Upper lobe of right lung (tissue), 1 donor: ENCODE measurements at regions not wholly inside any gene's neighbourhood (a gene's known extent, or its start where the extent isn't known, plus 50 kb on each side); places are given as distances from the start of the nearest gene placed in this dataset.

Experiments used
- ATAC-seq: fragments of 200-7000 bp; cut with Tn5 transposase; one replicate; pipeline ENCODE4 v1.9.1; 2020; ENCODE audit warnings: mild to moderate bottlenecking, moderate library complexity
- DNase-seq: peaks from one replicate; pipeline ENCODE4 v3.0.0-alpha.2; 2020
- H3K27ac ChIP-seq: fragments of 200-600 bp; one replicate; pipeline ENCODE4 v1.8.0; 2022
- H3K27me3 ChIP-seq: fragments of 200-600 bp; one replicate; pipeline ENCODE4 v1.8.0; 2022; ENCODE audit warnings: mild to moderate bottlenecking
- H3K36me3 ChIP-seq: fragments of 200-600 bp; one replicate; pipeline ENCODE4 v1.8.0; 2022
- H3K4me1 ChIP-seq: fragments of 200-600 bp; one replicate; pipeline ENCODE4 v1.8.0; 2022
- H3K4me3 ChIP-seq: fragments of 200-600 bp; one replicate; pipeline ENCODE4 v1.8.0; 2022; ENCODE audit warnings: mild to moderate bottlenecking
- H3K9me3 ChIP-seq: fragments of 200-600 bp; one replicate; pipeline ENCODE4 v1.8.0; 2022
- CTCF ChIP-seq: fragments of 200-600 bp; IDR thresholded peaks from one replicate; pipeline ENCODE4 v1.8.0; 2022; ENCODE audit warnings: antibody characterized with exemption
- intact Hi-C: fragments of 100-400 bp; cut with DNase I; formaldehyde crosslinking; loops from one replicate; pipeline ENCODE4 v1.11.0; 2022
- donor health status: DM: no; HTN: yes; CAD: no; lungs with severe emphysema.

GRCh38 chrX:124791492-124792095 lies 445.2 kb downstream of the SH2D1A start:
- no peaks in the 10 kb centered on the region for H3K27me3 ChIP-seq
- no peaks in the 10 kb centered on the region for H3K4me1 ChIP-seq
- intact Hi-C loops: no loop called here
- H3K4me3 ChIP-seq: no peak overlapping the region
- DNase-seq (no peak), ATAC-seq (no peak)
- no peaks in the 10 kb centered on the region for H3K36me3 ChIP-seq
- no peak for TF ChIP-seq CTCF
- no peaks in the 10 kb centered on the region for H3K9me3 ChIP-seq
- no peak overlapping the region for H3K27ac ChIP-seq

GRCh38 chrX:124796989-124797388 lies 450.6 kb downstream of the SH2D1A start:
- no peak for TF ChIP-seq CTCF
- no peak overlapping the region for H3K27ac ChIP-seq
- intact Hi-C loops: no loop called here
- no peaks in the 10 kb centered on the region for H3K36me3 ChIP-seq
- no peak overlapping the region for H3K4me3 ChIP-seq
- no peak for ATAC-seq
- H3K27me3 ChIP-seq: no peaks in the 10 kb centered on the region
- no peak for DNase-seq
- no peaks in the 10 kb centered on the region for H3K9me3 ChIP-seq
- H3K4me1 ChIP-seq: no peaks in the 10 kb centered on the region

- Histone ChIP-seq H3K4me3 (no peak overlapping the region), H3K27me3 (no peaks in the 10 kb centered on the region), H3K9me3 (no peaks in the 10 kb centered on the region), H3K27ac (no peak overlapping the region), H3K36me3 (no peaks in the 10 kb centered on the region), H3K4me1 (no peaks in the 10 kb centered on the region)
- TF ChIP-seq CTCF: no peak
- ATAC-seq (no peak), DNase-seq (no peak)
- intact Hi-C loops: no loop called here
Observed at GRCh38 chrX:124804962-124805361, 458.6 kb downstream of the SH2D1A start.

GRCh38 chrX:124805486-124805885 lies 459.1 kb downstream of the SH2D1A start:
- Histone ChIP-seq H3K27ac (no peak overlapping the region), H3K36me3 (no peaks in the 10 kb centered on the region), H3K27me3 (no peaks in the 10 kb centered on the region), H3K4me3 (no peak overlapping the region), H3K9me3 (no peaks in the 10 kb centered on the region), H3K4me1 (no peaks in the 10 kb centered on the region)
- ATAC-seq: no peak
- TF ChIP-seq CTCF: no peak
- DNase-seq: no peak
- intact Hi-C loops: no loop called here

- ATAC-seq (no peak), DNase-seq (no peak)
- Histone ChIP-seq H3K9me3 (no peaks in the 10 kb centered on the region), H3K27ac (no peak overlapping the region), H3K4me3 (no peak overlapping the region), H3K36me3 (no peaks in the 10 kb centered on the region), H3K4me1 (no peaks in the 10 kb centered on the region), H3K27me3 (no peaks in the 10 kb centered on the region)
- no peak for TF ChIP-seq CTCF
- intact Hi-C loops: no loop called here
Observed at GRCh38 chrX:124814106-124814505, 467.7 kb downstream of the SH2D1A start.

- H3K4me1 ChIP-seq: no peaks in the 10 kb centered on the region
- ATAC-seq (no peak), DNase-seq (no peak)
- H3K27ac ChIP-seq: no peak overlapping the region
- intact Hi-C loops: no loop called here
- H3K9me3 ChIP-seq: no peaks in the 10 kb centered on the region
- H3K4me3 ChIP-seq: no peak overlapping the region
- no peaks in the 10 kb centered on the region for H3K36me3 ChIP-seq
- TF ChIP-seq CTCF: no peak
- H3K27me3 ChIP-seq: no peaks in the 10 kb centered on the region
Observed at GRCh38 chrX:124818033-124818432, 471.7 kb downstream of the SH2D1A start.
